GM18526 (cell line): ENCODE measurements at regions not wholly inside any gene's neighbourhood (a gene's known extent, or its start where the extent isn't known, plus 50 kb on each side); places are given as distances from the start of the nearest gene placed in this dataset.

Experiments used
- POLR2A ChIP-seq: IDR thresholded peaks from 3 replicates; pipeline ENCODE4 v1.6.1; 2011; ENCODE audit not compliant: insufficient read length; ENCODE audit errors: extremely low read depth

- TF ChIP-seq POLR2A, result no peak
Measured at GRCh38 chr17:71431146-71431545, 689.7 kb upstream of the SOX9 start.

DNA sequence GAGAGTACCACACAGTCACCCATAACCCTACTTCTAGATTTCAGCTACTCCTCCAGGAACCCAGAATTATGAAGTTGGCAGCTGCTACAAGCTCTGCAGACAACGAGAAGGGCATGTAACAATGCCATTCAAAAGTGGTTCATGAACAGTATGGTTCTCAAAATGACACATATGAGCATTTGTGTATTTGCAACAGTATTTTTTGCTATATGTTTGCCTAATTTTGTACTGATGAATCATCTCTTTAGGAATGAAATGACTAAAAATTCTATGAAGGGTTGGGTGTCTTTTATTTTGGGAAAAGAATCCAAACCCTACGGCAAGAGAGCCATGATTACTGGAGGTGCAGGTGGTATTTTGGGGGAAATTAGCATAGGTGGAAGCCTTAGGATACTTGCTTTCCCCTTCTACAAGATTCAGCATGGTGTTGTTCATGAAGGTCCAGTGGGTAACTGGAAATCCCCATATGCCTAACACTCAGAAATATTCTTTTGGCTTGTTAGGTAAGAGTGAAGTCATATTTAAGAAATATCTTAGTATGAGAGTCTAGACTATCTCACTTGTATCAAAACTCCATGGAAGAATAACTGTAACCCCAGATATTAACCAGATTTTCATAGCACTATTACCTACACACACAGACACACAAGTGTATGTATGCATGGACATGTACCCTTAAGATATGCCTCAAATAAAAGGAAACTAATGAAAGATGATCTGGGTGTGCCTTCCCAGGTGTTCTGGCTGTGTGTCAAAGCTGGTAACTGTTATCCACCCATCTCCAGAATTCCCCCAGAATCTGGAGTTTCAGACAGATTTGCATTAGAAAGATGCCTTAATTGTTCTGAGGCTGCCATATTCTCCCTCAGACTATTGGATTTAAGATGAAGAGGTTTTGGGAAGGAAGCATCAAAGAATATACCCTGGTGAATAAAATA lies 688.2 kb upstream of the SOX9 start:
- no peak for TF ChIP-seq POLR2A

DNA sequence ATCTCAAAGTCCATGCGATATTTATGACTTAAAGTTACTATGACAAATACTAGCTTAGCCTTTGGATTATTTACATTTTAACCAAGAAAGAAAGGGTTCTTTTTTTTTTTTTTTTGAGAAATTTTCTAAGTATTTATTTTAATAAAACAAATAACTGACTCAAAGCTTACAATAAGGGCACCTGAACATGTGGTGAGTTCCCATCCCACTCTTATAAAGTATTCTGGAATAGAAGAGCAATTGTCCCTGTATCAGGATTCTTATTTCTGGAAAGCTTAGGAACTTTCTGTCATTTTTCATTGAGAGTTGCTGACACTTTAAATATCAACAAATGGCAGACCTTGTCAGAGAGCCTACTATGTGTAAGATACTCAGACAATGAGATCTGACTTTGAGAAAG lies 686.1 kb upstream of the SOX9 start:
- no peak for TF ChIP-seq POLR2A

DNA sequence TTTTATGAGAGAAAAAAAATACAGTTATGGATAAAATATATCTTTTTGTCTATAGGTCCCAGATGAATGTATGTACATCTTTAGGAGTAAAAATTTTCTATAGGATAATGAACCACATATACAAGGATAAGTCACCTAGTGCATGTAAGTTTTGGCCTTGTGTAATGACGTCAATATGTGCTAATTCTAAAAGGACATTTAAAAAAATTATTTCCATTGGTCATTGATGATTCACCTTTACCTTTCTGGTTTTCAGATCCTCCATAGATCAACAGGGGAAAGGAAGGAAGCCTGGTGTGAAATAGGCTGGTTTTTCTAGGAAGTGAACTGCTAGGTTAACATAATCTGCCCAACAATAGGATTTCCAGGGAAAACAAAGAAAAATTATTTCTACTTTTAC lies 684.3 kb upstream of the SOX9 start:
- no peak for TF ChIP-seq POLR2A

DNA sequence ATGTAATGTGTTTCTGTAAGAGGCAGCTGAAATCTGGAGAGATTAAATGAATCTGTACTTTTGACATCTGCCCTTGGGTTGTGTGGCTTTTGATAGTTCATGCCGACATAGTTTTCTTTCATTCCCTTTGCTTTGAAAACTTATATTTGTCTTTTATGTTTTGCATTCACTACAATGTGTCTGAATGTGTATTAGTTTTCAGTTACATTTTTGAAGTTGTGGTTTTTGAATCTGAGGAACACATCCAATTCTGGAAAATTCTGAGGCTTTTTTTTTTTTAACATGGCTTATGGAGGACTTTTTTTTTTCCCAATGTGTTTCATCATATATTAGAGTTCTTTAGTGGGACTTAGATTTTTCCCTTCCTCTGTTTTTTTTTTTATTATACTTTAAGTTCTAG lies 683.7 kb upstream of the SOX9 start:
- no peak for TF ChIP-seq POLR2A

- TF ChIP-seq POLR2A, result no peak
Measured at GRCh38 chr17:71438631-71439146, 682.1 kb upstream of the SOX9 start.

DNA sequence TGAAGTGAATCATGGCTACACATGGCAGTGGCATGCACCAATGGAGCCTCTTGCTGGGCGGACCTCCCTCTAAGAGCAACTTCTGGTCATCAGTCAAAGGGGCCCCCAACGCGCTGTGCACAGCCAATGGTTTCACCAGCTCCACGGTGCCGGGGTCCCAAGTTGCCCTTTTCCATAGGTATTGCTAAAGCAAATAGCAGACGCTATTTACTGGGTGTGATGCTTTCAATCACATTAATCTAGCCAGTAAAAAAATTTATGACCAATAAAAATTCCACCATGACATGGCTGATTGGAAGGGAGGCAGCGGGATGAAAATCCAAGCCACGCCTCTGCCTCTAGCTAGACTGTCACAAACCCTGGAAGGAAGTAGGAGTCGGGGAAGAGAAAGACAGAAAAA lies 680.3 kb upstream of the SOX9 start:
- no peak for TF ChIP-seq POLR2A

DNA sequence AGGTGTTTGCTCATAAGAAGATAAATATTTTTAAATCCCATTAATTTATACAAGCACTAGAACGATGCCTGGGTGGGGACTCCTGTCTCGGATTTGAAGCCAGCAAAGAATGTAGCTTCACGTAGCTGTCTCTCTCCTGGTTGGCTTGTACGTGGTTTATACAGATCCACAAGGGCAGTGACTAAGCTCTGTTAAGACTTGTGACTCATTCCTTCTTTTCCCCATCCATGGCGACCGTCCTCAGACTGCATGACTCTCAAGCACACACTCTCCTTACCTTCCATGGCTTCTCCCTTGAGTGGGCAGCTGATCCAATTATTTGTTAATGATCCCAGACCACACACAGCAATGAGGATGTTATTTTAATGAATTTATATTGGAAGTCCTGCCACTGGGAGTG lies 679.7 kb upstream of the SOX9 start:
- no peak for TF ChIP-seq POLR2A

DNA sequence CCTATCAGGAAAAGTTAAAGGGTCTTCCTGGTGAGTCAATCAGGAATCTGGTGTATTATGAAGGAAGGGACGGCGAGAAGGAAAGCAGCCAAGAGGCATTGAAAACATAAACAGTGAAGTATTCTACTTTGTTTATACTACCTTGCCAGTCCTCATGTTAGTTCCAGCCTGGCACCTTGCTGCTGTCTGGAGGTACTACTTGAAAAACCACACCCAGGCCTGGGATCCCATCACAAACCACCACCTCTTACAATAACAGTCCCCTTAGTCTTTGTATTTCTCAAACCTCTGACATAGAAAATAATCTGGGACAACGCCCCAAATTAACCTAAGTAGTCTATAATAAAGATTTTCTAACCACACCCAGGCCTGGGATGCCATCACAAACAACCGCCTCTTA lies 676.7 kb upstream of the SOX9 start:
- no peak for TF ChIP-seq POLR2A

- TF ChIP-seq POLR2A, result no peak
Measured at GRCh38 chr17:71446645-71447437, 674.0 kb upstream of the SOX9 start.

GRCh38 chr17:71447644-71448043 lies 673.2 kb upstream of the SOX9 start:
- no peak for TF ChIP-seq POLR2A

DNA sequence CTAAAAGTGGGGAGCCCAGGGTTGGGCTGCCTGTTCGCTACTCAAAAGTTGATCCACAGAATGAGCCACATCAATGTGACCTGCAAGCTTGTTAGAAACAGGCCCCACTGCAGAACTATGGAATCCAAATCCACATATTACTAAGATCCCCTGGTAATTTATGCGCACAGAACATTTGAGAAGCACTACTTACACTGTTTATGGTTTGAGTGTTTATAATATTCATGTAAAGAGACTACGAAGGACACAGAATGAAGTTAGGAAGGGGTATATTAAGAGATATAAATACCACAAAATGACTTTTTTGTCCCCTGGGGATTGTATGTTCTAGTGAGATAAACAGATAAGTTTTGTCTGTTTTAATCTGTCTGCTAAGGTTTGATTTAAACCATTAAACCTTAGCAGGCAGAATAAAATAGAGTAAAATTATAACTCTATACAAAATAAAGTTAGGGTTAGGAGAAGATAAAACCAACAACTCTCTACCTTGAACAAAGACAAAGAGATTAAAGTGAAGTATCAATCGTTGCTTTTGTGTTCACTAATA lies 666.9 kb upstream of the SOX9 start:
- no peak for TF ChIP-seq POLR2A

DNA sequence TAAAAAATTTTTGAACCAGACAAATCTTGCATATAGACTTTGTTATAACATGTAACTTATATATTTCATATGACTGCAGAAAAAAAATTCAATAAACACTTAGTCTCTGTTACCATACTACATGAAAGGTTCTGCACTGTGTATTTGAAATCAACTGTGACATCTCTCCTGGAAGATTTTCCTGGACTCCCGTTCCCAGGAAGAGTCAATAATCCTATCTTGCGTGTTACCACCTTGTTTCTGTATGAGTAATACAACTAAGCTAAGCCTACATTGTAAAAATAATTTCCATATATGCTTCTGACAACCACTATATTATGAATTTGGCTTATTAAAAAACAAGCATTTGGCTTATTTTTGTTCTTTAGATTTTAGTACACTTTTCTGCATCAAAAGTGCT lies 665.6 kb upstream of the SOX9 start:
- no peak for TF ChIP-seq POLR2A

DNA sequence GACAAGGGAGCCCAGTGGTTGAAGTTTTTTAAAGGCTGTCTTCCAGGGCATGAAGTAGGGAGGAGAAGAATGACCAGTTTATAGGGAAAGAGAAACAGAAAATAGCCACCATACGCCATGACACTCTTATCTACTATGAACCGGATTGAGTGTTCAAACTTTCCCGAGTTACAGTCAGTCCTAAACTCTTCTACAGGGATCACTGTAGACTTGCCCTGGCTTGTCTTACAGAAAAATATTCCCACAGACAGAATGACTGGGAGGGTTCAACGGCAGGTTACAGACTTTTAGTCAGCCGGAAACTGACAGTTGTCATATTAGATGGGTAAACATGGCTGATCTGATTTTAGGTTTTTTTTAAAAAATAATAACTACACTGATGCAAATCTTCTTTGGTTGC lies 662.5 kb upstream of the SOX9 start:
- no peak for TF ChIP-seq POLR2A

DNA sequence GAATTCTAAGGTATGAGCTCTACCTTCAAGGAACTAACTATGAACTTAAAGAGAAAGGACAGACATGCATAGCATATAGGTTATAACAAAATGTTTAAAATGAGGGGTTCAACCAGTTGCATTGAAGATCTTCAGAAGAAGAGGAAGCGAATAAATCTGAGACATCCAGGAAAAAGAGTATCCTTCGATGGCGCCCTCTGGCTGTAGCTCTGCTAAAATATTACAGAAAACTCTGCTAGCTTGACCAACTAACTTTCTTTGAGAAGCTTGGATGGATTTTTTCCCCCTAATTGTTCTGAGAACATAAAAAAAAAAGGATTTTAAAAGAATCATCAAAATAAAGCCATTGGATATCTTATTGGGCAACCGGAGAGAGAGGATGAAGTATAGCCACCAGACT lies 659.9 kb upstream of the SOX9 start:
- TF ChIP-seq POLR2A, result no peak

GRCh38 chr17:71461498-71462169 lies 659.2 kb upstream of the SOX9 start:
- TF ChIP-seq POLR2A, result no peak

DNA sequence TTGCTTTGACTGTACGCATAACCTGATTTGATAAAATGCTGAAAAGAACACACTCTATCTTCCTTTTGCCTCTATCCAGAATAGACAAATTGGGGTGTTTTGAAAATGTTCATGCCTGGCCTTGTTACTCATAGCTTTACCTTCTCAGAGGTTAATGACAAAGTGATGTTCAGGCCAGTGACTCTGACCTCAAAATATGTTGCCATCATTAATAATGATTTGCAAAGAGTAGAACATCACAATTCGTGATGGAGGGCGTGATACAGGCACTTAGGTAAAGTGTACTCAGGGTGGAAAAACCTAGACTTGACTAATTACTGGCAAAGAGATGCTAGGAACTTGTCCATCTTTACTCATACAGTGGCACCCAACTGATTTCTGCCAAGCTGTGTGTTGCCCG lies 656.6 kb upstream of the SOX9 start:
- TF ChIP-seq POLR2A, result no peak
